OCI-M1 (cell line): ENCODE measurements at regions not wholly inside any gene's neighbourhood (a gene's known extent, or its start where the extent isn't known, plus 50 kb on each side); places are given as distances from the start of the nearest gene placed in this dataset.

Experiments used
- DNase-seq: peaks from one replicate; lab custom pipeline; 2025; lab: John Stamatoyannopoulos, UW

GRCh38 chr3:5270666-5271371 is 83.3 kb downstream of the EDEM1 start:
- DNase-seq = no peak

GRCh38 chr3:5271372-5271683 is 83.8 kb downstream of the EDEM1 start:
- no peak for DNase-seq

GRCh38 chr3:5272387-5272786 is 84.9 kb downstream of the EDEM1 start:
- DNase-seq = no peak

- no peak for DNase-seq
Observed at GRCh38 chr3:5274091-5274490, 86.6 kb downstream of the EDEM1 start.

GRCh38 chr3:5275529-5275928 is 88.0 kb downstream of the EDEM1 start:
- no peak for DNase-seq

- DNase-seq = no peak
Observed at GRCh38 chr3:5276934-5277333, 89.4 kb downstream of the EDEM1 start.

- no peak for DNase-seq
Observed at GRCh38 chr3:5277612-5278236, 90.2 kb downstream of the EDEM1 start.

- no peak for DNase-seq
Observed at GRCh38 chr3:5278666-5279065, 91.2 kb downstream of the EDEM1 start.

- DNase-seq = no peak
Observed at GRCh38 chr3:5282703-5283102, 95.2 kb downstream of the EDEM1 start.

GRCh38 chr3:5285439-5285838 is 97.9 kb downstream of the EDEM1 start:
- no peak for DNase-seq

GRCh38 chr3:5290915-5291314 is 103.4 kb downstream of the EDEM1 start:
- no peak for DNase-seq

- no peak for DNase-seq
Observed at GRCh38 chr3:5292512-5292911, 105.0 kb downstream of the EDEM1 start.

- DNase-seq = no peak
Observed at GRCh38 chr3:5293207-5293606, 105.7 kb downstream of the EDEM1 start.

GRCh38 chr3:5294356-5294755 is 106.8 kb downstream of the EDEM1 start:
- DNase-seq = no peak

- DNase-seq = no peak
Observed at GRCh38 chr3:5295191-5295690, 107.7 kb downstream of the EDEM1 start.

- DNase-seq = no peak
Observed at GRCh38 chr3:5296362-5296761, 108.9 kb downstream of the EDEM1 start.

- DNase-seq = no peak
Observed at GRCh38 chr3:5297895-5298294, 110.4 kb downstream of the EDEM1 start.

- DNase-seq = peak; percentile 83
Observed at GRCh38 chr3:5298453-5298852, 110.9 kb downstream of the EDEM1 start.

GRCh38 chr3:5299161-5299560 is 111.7 kb downstream of the EDEM1 start:
- no peak for DNase-seq

GRCh38 chr3:5300638-5301037 is 113.1 kb downstream of the EDEM1 start:
- DNase-seq = no peak

GRCh38 chr3:5301651-5302297 is 114.3 kb downstream of the EDEM1 start:
- no peak for DNase-seq

GRCh38 chr3:5302661-5303060 is 115.2 kb downstream of the EDEM1 start:
- no peak for DNase-seq

- no peak for DNase-seq
Observed at GRCh38 chr3:5304188-5304587, 116.7 kb downstream of the EDEM1 start.
